ENCODE measurements at regions not wholly inside any gene's neighbourhood (a gene's known extent, or its start where the extent isn't known, plus 50 kb on each side); places are given as distances from the start of the nearest gene placed in this dataset.

GRCh38 chr2:750628-751027, 73.4 kb upstream of the TMEM18 start:
- DNase-seq: no peak

- DNase-seq: no peak
Measured at GRCh38 chr2:747762-748351, 70.7 kb upstream of the TMEM18 start.

GRCh38 chr2:746697-747096, 69.5 kb upstream of the TMEM18 start:
- DNase-seq: no peak

GRCh38 chr2:744088-744487, 66.9 kb upstream of the TMEM18 start:
- no peak for DNase-seq

GRCh38 chr2:742221-742620, 65.0 kb upstream of the TMEM18 start:
- DNase-seq: no peak

- DNase-seq: no peak
Measured at GRCh38 chr2:741195-741496, 63.9 kb upstream of the TMEM18 start.

- peak; percentile 97 for DNase-seq
Measured at GRCh38 chr2:740322-741194, 63.4 kb upstream of the TMEM18 start.

GRCh38 chr2:739864-740321, 62.7 kb upstream of the TMEM18 start:
- DNase-seq: peak; percentile 80

GRCh38 chr2:736939-737338, 59.7 kb upstream of the TMEM18 start:
- no peak for DNase-seq

- DNase-seq: no peak
Measured at GRCh38 chr2:735670-736218, 58.5 kb upstream of the TMEM18 start.

GRCh38 chr2:734496-734895, 57.3 kb upstream of the TMEM18 start:
- DNase-seq: no peak

- no peak for DNase-seq
Measured at GRCh38 chr2:733495-733894, 56.3 kb upstream of the TMEM18 start.

GRCh38 chr2:733001-733400, 55.8 kb upstream of the TMEM18 start:
- no peak for DNase-seq

GRCh38 chr2:731711-732110, 54.5 kb upstream of the TMEM18 start:
- no peak for DNase-seq

GRCh38 chr2:729376-729861, 52.2 kb upstream of the TMEM18 start:
- DNase-seq: no peak

- DNase-seq: no peak
Measured at GRCh38 chr2:728165-728564, 51.0 kb upstream of the TMEM18 start.

- DNase-seq: no peak
Measured at GRCh38 chr2:727071-727470, 49.9 kb upstream of the TMEM18 start.
